GM21528 (cell line): ENCODE measurements at regions not wholly inside any gene's neighbourhood (a gene's known extent, or its start where the extent isn't known, plus 50 kb on each side); places are given as distances from the start of the nearest gene placed in this dataset.

Experiments
- ATAC-seq: cut with Tn5 transposase; IDR thresholded peaks from one replicate; pipeline ENCODE4 v1.9.1; 2021; ENCODE audit warnings: mild to moderate bottlenecking, moderate library complexity; ENCODE audit not compliant: unreplicated experiment, low FRiP score

GRCh38 chr2:226023946-226024345, 624.4 kb downstream of the NYAP2 start:
- no peak for ATAC-seq

DNA sequence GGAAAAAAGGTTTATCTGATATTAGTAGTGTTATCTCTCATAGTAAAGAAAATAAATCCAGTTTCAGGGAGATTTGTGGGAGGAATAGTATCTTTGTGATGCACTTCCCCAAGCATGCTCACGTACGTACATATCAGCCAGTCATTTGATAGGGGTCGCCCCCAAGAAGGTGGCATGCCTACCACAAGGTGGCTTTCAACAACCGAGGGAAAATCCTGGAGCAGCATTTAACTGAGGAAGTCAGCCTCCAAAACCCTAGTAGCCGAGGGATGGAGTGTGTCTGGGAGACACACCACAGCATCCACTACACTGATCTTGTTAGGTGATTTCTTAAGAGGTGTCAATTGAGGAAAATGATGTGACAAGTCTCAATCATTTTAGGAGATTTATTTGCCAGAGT, 623.9 kb downstream of the NYAP2 start:
- ATAC-seq: no peak

DNA sequence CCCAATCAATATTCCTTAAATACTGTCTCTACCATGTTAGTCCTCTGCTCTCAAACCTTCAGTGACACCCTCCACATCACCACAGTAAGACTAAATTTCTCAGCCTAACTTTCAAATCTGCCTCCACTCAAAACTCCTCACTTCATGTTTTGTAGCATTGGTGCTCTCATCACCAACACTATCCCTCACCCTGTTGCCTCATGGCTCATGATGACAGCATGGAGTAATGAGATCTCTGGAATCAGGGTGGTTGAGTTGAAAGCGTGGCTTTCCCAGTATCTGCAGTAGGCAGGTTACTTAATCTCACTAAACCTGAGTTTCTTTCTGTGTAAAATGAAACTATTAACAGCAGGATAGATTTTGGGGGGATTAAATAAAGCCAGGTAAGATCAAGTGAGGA, 621.4 kb downstream of the NYAP2 start:
- ATAC-seq: no peak

GRCh38 chr2:226020176-226020575, 620.7 kb downstream of the NYAP2 start:
- no peak for ATAC-seq

DNA sequence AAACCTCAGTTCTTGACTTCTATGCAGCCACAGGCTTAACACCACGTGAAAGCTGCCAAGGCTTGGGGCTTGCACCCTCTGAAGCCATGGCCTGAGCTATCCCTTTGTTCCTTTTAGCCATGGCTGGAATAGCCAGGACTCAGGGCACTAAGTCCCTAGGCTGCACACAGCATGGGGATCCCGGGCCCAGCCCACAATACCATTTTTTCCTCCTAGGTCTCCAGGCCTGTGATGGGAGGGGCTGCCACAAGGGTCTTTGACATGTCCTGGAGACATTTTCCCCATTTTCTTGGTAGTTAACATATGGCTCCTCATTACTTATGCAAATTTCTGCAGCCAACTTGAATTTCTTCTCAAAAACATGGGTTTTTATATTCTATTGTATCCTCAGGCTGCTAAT, 619.1 kb downstream of the NYAP2 start:
- ATAC-seq: no peak

GRCh38 chr2:226017537-226017936, 618.0 kb downstream of the NYAP2 start:
- no peak for ATAC-seq

- ATAC-seq: no peak
Observed at GRCh38 chr2:226017107-226017506, 617.6 kb downstream of the NYAP2 start.

DNA sequence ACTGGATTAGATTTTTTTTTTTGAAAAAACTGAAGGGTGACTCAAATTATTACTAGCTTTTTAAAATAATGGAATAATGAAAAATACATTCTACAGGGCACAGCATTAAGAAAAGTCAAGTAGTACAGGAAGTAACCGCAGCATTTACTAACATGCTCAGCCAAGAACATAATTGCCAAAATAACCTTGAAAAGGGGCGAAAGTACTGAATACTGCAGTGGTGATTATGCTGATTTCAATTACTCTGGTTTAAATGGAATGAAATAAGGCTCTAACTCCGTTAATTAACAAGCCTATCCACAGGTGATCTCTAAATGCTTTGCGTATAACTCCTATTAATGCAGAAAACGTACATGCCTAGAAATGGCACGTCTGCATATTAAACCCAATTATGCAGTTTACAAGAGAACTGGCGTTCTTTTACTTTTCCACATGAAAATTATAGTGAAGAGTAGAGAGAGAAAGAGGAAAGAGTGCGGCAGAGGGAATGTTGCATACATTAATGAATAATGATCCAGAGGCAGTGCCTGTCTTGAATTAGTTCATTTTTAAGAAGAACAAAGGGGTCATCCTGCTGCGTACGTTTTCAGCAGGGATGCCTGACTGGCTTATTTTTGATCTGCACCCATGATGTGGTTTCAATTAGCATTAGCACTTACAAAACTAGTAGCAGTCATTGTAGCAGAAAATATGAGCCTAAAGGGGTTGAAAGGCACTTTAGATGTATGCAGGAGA, 612.4 kb downstream of the NYAP2 start:
- ATAC-seq: no peak

GRCh38 chr2:226002438-226002837, 602.9 kb downstream of the NYAP2 start:
- ATAC-seq: no peak

GRCh38 chr2:226001716-226002115, 602.2 kb downstream of the NYAP2 start:
- ATAC-seq: no peak

- ATAC-seq: no peak
Observed at GRCh38 chr2:225999692-226000091, 600.2 kb downstream of the NYAP2 start.

DNA sequence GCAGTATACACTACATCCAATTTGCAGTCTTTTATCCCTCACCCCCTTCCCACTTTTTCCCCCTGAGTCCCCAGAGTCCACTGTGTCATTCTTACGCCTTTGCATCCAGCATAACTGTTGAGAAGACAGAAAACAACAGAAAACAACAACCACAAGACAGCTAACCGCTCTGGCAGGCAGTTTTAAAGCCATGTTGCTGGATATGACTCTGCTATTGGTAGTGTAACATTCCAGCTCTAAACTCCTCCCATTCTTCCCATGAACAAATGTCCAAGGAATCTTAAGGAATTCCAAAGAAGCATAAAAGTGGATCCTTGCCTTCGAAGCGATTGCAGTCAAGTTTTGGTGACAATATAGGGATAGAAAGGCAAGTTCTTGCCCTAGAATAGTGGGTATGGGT, 599.1 kb downstream of the NYAP2 start:
- ATAC-seq: no peak

DNA sequence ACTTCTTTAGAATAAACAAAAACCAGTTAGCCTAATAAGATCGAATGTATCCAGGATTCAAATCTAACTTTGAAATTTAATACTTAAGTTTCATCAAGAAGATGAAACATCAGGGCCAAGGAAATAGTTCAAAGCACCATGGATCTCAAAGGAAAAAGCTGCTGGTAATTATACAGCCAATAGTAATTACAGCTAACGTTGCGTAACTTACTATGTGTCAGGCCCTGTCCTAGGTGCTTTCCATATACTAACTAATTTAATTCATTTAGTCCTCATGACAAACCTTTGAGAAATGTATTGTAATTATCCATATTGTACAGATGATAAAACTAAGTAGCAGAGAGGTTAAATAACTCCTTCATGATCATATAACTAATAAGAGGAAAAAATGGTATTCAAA, 598.6 kb downstream of the NYAP2 start:
- no peak for ATAC-seq

GRCh38 chr2:225996462-225996828, 596.9 kb downstream of the NYAP2 start:
- ATAC-seq: no peak

DNA sequence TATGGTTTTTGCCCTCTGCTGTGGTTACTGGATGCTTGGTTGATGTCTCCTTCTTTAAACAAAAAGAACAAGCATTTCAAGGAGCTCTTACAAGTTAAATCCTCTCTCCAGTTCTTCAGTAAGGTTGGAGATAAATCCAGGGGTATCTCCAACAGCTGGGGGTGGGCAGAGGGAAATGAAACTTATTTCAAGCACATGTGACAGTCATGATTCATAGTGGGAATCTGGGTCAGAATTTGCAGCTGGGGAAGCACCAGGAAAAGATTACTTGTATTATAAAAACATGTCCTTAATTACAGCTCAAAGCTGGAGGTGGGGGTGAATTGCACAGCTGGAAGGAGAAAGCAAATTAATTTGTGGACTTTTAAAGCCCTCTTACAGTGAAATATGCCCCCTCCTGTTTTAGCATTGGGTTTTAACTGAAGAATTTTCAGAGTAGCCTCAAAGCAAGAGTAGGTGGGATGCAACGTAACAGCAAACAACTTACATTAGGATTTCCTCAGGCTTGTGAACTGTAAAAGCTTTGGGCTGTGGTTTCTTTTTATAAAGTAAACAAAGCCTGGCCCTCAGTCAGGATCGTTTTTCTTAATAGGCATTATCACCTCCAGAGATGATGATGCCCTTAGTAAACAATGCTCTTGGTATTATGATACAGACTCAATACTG, 596.4 kb downstream of the NYAP2 start:
- no peak for ATAC-seq

DNA sequence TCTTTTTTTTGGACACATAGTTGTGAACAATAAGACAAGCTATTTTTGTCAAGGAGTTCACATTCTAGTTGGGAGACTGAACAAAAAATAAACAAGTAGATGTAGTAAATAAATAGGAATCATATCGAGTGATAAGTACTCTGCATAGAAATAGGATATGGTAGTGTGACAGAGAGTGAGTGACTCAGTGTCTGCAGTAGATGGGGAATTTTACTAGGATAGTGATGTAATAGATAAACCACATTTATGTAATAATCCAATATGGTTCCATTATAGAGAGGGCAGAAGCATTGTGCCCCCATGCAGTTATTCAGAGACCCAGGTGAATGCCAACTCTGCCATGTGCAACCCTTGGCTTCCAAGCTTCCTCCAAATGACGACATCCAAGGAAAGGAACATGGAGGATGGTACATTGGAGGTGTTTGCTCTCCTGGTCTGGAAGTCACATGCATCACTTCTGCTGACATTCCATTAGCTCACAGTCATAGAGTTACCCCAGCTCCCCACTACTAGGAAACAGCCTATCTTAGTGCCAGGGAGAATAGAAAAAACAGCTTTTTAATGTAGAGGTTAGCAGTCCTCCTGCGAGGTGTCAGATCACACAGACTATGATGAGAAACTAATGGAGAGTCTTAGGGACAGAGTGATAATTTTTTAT, 595.4 kb downstream of the NYAP2 start:
- no peak for ATAC-seq

- no peak for ATAC-seq
Observed at GRCh38 chr2:225993430-225993829, 593.9 kb downstream of the NYAP2 start.

- no peak for ATAC-seq
Observed at GRCh38 chr2:225989809-225990208, 590.3 kb downstream of the NYAP2 start.

- no peak for ATAC-seq
Observed at GRCh38 chr2:225980372-225980771, 580.9 kb downstream of the NYAP2 start.

DNA sequence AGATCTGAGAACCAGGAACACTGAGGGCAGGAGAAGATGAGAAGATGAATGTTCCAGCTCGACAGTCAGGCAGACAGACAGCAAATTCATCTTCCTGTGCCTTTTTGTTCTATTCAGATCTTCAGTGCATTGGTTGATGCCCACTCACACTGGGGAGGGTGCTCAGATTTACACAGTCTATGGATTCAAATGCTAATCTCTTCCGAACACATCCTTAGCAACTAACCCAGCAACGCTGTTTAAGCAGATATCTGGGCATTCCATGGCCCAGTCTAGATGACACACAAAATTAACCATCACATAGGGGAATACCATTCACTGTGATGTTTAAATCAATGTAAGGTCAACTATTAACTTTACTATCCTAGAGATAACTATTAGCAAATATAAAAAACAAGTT, 571.9 kb downstream of the NYAP2 start:
- no peak for ATAC-seq

DNA sequence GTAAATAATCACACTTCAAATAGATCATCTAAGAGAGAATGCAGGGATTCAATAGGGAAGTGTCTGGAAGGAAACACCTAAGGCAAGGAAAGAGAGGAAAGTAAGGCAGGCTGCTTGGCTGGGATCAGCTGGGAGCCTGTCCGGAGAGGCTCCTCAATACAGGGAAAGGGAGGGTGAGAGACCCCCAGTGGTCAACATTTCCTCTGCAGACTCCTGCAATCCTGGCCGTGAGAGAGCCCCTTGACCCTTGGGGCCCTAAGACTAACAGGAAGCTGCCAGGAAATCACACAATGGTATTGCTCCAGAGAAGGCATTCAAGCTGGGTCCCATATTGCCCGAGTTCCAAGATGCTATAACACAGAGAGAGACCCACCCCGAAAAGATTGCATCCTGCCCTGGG, 549.4 kb downstream of the NYAP2 start:
- no peak for ATAC-seq

DNA sequence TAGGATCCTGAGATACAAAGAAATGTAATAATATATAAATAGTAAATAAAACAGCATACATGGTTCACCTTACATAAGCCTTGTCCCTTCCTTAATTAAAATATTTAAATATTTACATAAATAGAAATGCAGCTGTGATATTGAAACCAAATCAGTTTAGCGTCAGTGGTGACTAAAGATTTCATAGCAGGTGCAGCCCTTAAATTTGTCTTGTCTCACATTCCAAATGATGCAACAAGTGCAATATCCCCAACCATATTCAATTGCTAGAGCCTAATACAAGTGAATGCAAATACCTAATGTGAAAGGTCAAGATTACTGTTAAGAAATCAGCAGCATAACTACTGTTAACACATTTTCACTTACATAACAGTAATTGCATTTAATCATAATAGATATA, 539.5 kb downstream of the NYAP2 start:
- ATAC-seq: no peak
